Inferior parietal cortex (tissue), 1 donor: ENCODE measurements at regions not wholly inside any gene's neighbourhood (a gene's known extent, or its start where the extent isn't known, plus 50 kb on each side); places are given as distances from the start of the nearest gene placed in this dataset.
"Not testable (repeated sequence)": the region's sequence is repeated elsewhere in the genome, so short reads cannot be mapped to it uniquely, and the experiment has no call there.

Experiments used
- DNase-seq: peaks from one replicate; pipeline ENCODE4 v3.0.0-alpha.2; 2016; ENCODE audit errors: extremely low spot score

- no peak for DNase-seq
Measured at GRCh38 chr2:242046206-242046826, 176.8 kb downstream of the RTP5 start.

DNA sequence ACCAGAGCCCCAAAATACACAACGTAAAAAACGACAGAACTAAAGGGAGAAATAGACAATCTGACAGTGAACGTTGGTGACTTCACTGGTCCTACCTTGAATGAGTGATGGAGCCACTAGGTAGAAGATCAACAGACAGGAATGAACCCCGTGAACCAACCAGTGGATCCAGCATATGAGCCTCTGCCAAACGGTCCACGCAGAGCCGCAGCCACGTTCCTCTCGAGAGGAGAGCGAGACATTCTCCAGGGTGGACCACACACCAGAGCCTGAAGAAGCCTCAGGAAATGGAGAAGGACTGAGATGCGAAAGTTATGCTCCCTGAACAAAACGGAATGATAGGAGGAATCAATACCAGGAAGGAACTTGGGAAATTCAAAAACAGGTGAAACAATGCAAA, 178.4 kb downstream of the RTP5 start:
- DNase-seq: no peak

DNA sequence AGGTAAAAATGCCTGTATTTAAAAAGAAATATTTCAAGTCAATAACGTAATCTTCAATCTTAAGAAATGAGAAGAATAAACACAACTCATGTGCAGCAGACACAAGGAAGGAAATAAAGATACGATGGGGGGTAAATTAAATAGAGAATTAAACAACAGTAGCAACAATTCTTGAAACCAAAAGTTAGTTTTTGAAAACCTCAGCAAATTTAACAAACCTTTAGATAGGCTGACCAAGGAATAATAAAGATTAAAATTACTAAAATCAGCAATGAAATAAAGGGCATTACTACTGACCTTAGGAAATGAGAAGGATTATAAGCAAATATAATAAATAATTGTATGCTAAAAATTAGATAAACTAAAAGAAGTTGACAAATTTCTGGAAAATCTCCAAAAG, 178.9 kb downstream of the RTP5 start:
- DNase-seq: no peak

DNA sequence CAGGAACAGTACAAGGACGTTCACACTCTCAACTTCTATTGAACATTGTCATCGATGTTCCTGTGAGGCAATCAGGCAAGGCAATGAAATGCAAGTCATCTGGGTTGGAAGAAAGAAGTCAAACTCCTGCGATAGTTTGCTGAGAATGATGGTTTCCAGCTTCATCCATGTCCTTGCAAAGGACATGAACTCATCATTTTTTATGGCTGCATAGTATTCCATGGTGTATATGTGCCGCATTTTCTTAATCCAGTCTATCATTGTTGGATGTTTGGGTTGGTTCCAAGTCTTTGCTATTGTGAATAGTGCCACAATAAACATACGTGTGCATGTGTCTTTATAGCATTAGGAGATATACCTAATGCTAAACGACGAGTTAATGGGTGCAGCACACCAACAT, 180.0 kb downstream of the RTP5 start:
- not testable (repeated sequence) for DNase-seq

DNA sequence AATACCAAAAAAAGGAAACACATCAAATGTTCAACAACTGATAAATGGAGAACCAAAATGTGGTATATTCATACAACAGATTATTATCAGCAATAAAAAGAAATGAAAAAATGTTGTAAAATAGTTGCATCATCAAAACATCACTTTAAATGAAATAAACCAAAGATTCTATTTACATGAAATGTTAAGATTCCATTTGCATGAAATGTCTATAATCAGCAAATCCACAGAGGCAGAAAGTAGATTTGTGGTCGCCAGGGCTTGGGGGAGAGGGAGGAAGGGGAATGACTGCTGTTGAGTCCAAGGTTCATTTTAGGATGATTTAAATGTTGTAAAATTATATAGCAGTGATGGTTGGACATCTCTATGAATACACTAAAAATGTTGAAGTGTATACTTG, 181.9 kb downstream of the RTP5 start:
- no peak for DNase-seq

- no peak for DNase-seq
Measured at GRCh38 chr2:242052421-242052820, 182.9 kb downstream of the RTP5 start.

- no peak for DNase-seq
Measured at GRCh38 chr2:242053921-242054320, 184.4 kb downstream of the RTP5 start.

DNA sequence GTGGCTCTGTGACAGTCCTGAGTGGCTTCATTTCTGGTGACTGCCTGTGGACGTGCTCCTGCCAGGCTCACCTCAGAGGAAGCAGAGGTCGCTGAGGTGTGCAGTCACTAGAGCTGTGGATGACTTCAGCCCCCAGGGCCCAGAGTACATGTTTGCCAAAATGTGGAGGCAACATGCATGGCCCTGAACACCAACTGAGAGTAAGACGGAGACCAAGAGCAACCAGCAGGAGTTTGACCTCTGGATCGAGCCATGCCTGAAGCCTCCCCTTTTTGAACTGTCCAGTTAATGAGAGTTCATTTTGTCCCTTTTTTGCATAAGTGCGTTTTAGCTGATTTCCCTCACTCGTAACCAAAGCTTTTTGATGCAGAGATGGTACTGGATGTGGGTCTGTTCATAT, 184.9 kb downstream of the RTP5 start:
- no peak for DNase-seq

GRCh38 chr2:242054881-242055801, 185.6 kb downstream of the RTP5 start:
- no peak for DNase-seq

DNA sequence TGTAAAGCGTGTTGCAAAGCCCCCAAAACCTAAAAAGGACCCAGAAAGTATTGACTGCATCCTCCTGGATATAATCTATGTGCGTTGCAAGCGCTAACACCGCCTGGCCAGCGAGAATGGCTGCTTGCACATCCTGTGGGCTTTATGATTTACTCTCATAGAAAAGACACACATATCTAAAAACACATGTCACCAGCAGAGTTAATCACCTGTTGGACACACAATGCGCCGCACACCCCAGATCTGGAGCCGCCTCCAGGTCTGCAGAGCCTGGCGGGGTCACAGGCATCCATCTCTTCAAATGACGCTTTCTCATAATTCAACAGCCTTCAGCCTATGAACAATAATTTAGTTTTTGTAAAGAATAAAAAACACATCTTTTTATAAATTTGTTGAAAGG, 186.5 kb downstream of the RTP5 start:
- DNase-seq: no peak

DNA sequence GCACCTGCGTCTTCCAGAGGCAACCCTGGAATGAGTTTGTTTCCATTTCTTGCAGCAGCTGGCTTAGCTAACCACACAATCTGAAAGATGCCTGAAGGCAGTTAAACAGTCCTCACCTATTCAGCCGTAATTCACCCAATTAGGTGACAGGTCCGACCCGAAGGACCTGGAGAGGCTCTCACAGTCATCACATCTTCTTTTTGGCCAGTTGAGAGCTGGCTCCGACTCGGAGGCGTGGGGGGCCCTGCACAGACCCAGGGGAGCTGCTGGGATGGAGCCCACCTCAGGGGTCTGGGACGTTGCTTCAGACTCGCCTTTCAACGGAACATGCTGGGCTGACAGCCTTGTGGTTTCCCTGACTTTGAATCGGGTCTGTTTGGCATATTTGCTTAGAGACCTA, 187.3 kb downstream of the RTP5 start:
- DNase-seq: no peak

GRCh38 chr2:242057379-242058040, 188.0 kb downstream of the RTP5 start:
- DNase-seq: no peak

GRCh38 chr2:242058116-242058680, 188.7 kb downstream of the RTP5 start:
- DNase-seq: no peak

GRCh38 chr2:242059566-242059965, 190.0 kb downstream of the RTP5 start:
- DNase-seq: no peak

- DNase-seq: no peak
Measured at GRCh38 chr2:242060212-242060835, 190.8 kb downstream of the RTP5 start.

- DNase-seq: not testable (repeated sequence)
Measured at GRCh38 chr2:242061930-242062329, 192.4 kb downstream of the RTP5 start.

GRCh38 chr2:242063436-242063835, 193.9 kb downstream of the RTP5 start:
- no peak for DNase-seq

GRCh38 chr2:242063850-242064249, 194.3 kb downstream of the RTP5 start:
- DNase-seq: no peak

GRCh38 chr2:242064364-242065250, 195.1 kb downstream of the RTP5 start:
- DNase-seq: no peak

DNA sequence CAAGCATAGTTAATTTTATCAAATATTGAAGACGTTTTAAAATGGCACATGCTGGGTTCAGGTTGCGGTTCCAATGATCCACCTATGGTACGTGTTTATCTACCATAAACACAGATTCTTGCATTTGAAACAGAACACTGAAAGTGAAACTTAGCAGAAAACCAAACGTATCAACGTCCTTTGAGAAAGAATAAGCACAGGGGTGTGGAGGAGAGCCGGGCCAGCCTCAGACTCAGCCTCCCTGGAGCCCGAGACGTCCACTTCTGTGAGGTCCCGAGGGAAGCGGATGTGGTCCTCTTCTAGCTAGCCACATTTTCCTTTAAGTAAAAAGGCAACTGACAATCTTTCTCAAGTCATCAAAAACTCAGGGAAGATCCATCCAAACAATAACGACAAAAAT, 195.9 kb downstream of the RTP5 start:
- DNase-seq: no peak

- no peak for DNase-seq
Measured at GRCh38 chr2:242069018-242069417, 199.5 kb downstream of the RTP5 start.
